Ovary (tissue), 7 donors: ENCODE measurements at regions not wholly inside any gene's neighbourhood (a gene's known extent, or its start where the extent isn't known, plus 50 kb on each side); places are given as distances from the start of the nearest gene placed in this dataset.

Experiments
- DNase-seq, 5 donors: peaks; one replicate each; pipeline ENCODE4 v3.0.0-alpha.2; 2019 to 2020
- H3K27ac ChIP-seq, 2 donors: fragments of 200-600 bp; one replicate each; pipeline versions ENCODE4 v1.5.1 to v1.8.0; 2019 to 2022
- H3K27me3 ChIP-seq: fragments of 200-600 bp; one replicate; pipeline ENCODE4 v1.8.0; 2022
- H3K36me3 ChIP-seq: fragments of 200-600 bp; sonication (generic); one replicate; pipeline ENCODE4 v1.5.1; 2019
- H3K4me1 ChIP-seq: one replicate; pipeline ENCODE4 v1.8.1; 2013; ENCODE audit warnings: mild to moderate bottlenecking, moderate library complexity; ENCODE audit not compliant: insufficient read depth
- H3K4me3 ChIP-seq: fragments of 200-600 bp; sonication (generic); one replicate; pipeline ENCODE4 v1.5.1; 2017
- H3K9me3 ChIP-seq, 2 donors: fragments of 200-600 bp in 1 of 2; sonication (generic) in 1 of 2; one replicate each; pipeline versions ENCODE4 v1.5.1 to v1.8.1; 2013 to 2019; ENCODE audit warnings: mild to moderate bottlenecking in 1 of 2, moderate library complexity in 1 of 2
- CTCF ChIP-seq, 3 donors: fragments of 450-650 bp in 2 of 3; fragments of 200-600 bp in 1 of 3; IDR thresholded peaks; one replicate each; pipeline versions ENCODE4 v1.5.1 to v1.8.0; 2016 to 2022; ENCODE audit warnings: antibody characterized with exemption in 3 of 3, mild to moderate bottlenecking in 1 of 3
- EP300 ChIP-seq: sonication (generic); formaldehyde crosslinking; IDR thresholded peaks from one replicate; pipeline ENCODE4 v1.6.1; 2017; ENCODE audit warnings: antibody characterized with exemption
- POLR2A ChIP-seq: fragments of 450-650 bp; IDR thresholded peaks from one replicate; pipeline ENCODE4 v1.6.1; 2017; ENCODE audit warnings: antibody characterized with exemption, mild to moderate bottlenecking, moderate library complexity
- WGBS, 3 donors: extraction: QIAGEN DNeasy Blood & Tissue Kit in 1 of 3; methylation state at CpG; one replicate each; pipeline versions ENCODE4 v1.1.5 to v1.1.7; 2013 to 2017; 5-methylcytosine and 5-hydroxymethylcytosine counted together
- intact Hi-C, 4 donors: fragments of 100-400 bp; cut with DNase I; formaldehyde crosslinking; loops; one replicate each; pipeline versions ENCODE4 v1.11.0 to v1.15.1; 2022 to 2023
- donor health status: DM: no; HTN: no; CAD: no; lungs with moderate emphysema.
- donor health status: DM: no; HTN: no; CAD: no.
- donor health status: Bipolar disorder and iron deficiency.
- donor health status: DM: no; HTN: no; CAD: no.
- donor health status: DM: yes; HTN: yes; CAD: no.

GRCh38 chr14:89626233-89626806, 209.3 kb upstream of the FOXN3 start:
- Histone ChIP-seq H3K9me3 (no peaks in the 10 kb centered on the region), H3K27ac (no peak overlapping the region), H3K4me1 (peaks cover 13% of the 10 kb centered on the region), H3K27me3 (no peaks in the 10 kb centered on the region), H3K4me3 (no peak overlapping the region), H3K36me3 (no peaks in the 10 kb centered on the region)
- TF ChIP-seq EP300 (no peak), POLR2A (no peak)
- WGBS, 3 donors = 87 to 93% (median 92%) methylated on average over 6 of the region's 6 CpGs
- DNase-seq = no peak
- intact Hi-C loops = loop anchor here in 1 of 4 donors (10.0 kb wide), 1 partner anchor 462 kb away; no protein-coding TSS in a partner anchor

GRCh38 chr14:89625731-89626232, 208.7 kb upstream of the FOXN3 start:
- Histone ChIP-seq H3K4me1 (peaks cover 13% of the 10 kb centered on the region), H3K4me3 (no peak overlapping the region), H3K27ac (peak overlapping the region in 1 of 2 donors; percentile 70), H3K36me3 (no peaks in the 10 kb centered on the region), H3K27me3 (no peaks in the 10 kb centered on the region), H3K9me3 (no peaks in the 10 kb centered on the region)
- 65 to 69% (median 69%) methylated on average over 9 of the region's 9 CpGs for WGBS, 3 donors
- intact Hi-C loops = loop anchor here in 1 of 4 donors (10.0 kb wide), 1 partner anchor 461 kb away; no protein-coding TSS in a partner anchor
- TF ChIP-seq POLR2A (no peak), CTCF (IDR thresholded peaks at IDR 0.05) (no peak), EP300 (no peak)
- DNase-seq = no peak

GRCh38 chr14:89625244-89625713, 208.2 kb upstream of the FOXN3 start:
- H3K36me3 ChIP-seq = no peaks in the 10 kb centered on the region
- intact Hi-C loops = loop anchor here in 1 of 4 donors (10.0 kb wide), 1 partner anchor 460 kb away; no protein-coding TSS in a partner anchor
- no peaks in the 10 kb centered on the region for H3K9me3 ChIP-seq
- 9 to 22% (median 10%) methylated on average over 20 of the region's 20 CpGs for WGBS, 3 donors
- H3K27ac ChIP-seq = peak overlapping the region in 1 of 2 donors; percentile 70
- H3K4me3 ChIP-seq = no peak overlapping the region
- TF ChIP-seq EP300 (no peak), POLR2A (no peak)
- peaks cover 13% of the 10 kb centered on the region for H3K4me1 ChIP-seq
- H3K27me3 ChIP-seq = no peaks in the 10 kb centered on the region
- DNase-seq = peak; percentile 84 to 91 (median 90)

- no peaks in the 10 kb centered on the region for H3K27me3 ChIP-seq
- no peaks in the 10 kb centered on the region for H3K9me3 ChIP-seq
- 71 to 81% (median 77%) methylated on average over 15 of the region's 15 CpGs for WGBS, 3 donors
- H3K4me3 ChIP-seq = no peak overlapping the region
- peak overlapping the region in 1 of 2 donors; percentile 70 for H3K27ac ChIP-seq
- H3K4me1 ChIP-seq = peaks cover 14% of the 10 kb centered on the region
- no peaks in the 10 kb centered on the region for H3K36me3 ChIP-seq
- TF ChIP-seq POLR2A (no peak), CTCF (IDR thresholded peaks at IDR 0.05) (no peak), EP300 (no peak)
- intact Hi-C loops = loop anchor here in 1 of 4 donors (10.0 kb wide), 1 partner anchor 460 kb away; no protein-coding TSS in a partner anchor
- DNase-seq = no peak
These were observed 207.6 kb upstream of the FOXN3 start for GRCh38 chr14:89624500-89625156.

GRCh38 chr14:89621791-89622638, 205.0 kb upstream of the FOXN3 start:
- intact Hi-C loops = loop anchor here in 1 of 4 donors (10.0 kb wide), 1 partner anchor 457 kb away; no protein-coding TSS in a partner anchor
- no peaks in the 10 kb centered on the region for H3K36me3 ChIP-seq
- no peaks in the 10 kb centered on the region for H3K9me3 ChIP-seq
- H3K4me3 ChIP-seq = no peak overlapping the region
- peaks cover 14% of the 10 kb centered on the region for H3K4me1 ChIP-seq
- no peaks in the 10 kb centered on the region for H3K27me3 ChIP-seq
- TF ChIP-seq EP300 = no peak
- no peak for TF ChIP-seq POLR2A
- TF ChIP-seq CTCF (IDR thresholded peaks at IDR 0.05) = no peak
- no peak for DNase-seq
- no peak overlapping the region for H3K27ac ChIP-seq
- 94 to 96% (median 94%) methylated on average over 14 of the region's 14 CpGs for WGBS, 3 donors
